ENCODE measurements at regions not wholly inside any gene's neighbourhood (a gene's known extent, or its start where the extent isn't known, plus 50 kb on each side); places are given as distances from the start of the nearest gene placed in this dataset.

DNA sequence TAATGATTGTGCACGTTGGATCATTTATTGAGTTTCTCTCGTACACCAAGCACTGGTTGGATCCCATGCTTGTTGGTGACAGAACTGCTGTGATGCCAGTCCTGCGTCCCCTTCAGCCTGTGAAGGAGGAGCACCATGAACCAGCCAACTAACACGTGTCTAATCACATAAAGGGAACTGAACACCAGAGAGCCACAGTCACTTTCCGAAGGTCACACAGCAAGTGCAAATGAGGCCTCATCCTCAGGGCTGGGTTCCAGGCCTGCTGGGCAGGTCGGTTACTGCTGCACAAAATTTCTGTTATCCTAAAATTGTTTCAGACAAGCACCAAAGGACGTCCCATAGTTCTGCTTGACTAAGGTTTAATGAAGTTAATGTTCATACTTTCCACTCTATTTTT lies 332.0 kb upstream of the ZNF32 start:
- no peaks in the 10 kb centered on the region for H3K9me3 ChIP-seq
- no peaks in the 10 kb centered on the region for H3K36me3 ChIP-seq
- intact Hi-C loops (cut with DNase I): no loop called here
- no peaks in the 10 kb centered on the region for H3K4me1 ChIP-seq (replicated peaks)
- H3K4me3 ChIP-seq: no peak overlapping the region
- 89% methylated on average over 7 of the region's 7 CpGs for WGBS
- TF ChIP-seq, protein P1, sequence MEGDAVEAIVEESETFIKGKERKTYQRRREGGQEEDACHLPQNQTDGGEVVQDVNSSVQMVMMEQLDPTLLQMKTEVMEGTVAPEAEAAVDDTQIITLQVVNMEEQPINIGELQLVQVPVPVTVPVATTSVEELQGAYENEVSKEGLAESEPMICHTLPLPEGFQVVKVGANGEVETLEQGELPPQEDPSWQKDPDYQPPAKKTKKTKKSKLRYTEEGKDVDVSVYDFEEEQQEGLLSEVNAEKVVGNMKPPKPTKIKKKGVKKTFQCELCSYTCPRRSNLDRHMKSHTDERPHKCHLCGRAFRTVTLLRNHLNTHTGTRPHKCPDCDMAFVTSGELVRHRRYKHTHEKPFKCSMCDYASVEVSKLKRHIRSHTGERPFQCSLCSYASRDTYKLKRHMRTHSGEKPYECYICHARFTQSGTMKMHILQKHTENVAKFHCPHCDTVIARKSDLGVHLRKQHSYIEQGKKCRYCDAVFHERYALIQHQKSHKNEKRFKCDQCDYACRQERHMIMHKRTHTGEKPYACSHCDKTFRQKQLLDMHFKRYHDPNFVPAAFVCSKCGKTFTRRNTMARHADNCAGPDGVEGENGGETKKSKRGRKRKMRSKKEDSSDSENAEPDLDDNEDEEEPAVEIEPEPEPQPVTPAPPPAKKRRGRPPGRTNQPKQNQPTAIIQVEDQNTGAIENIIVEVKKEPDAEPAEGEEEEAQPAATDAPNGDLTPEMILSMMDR (IDR thresholded peaks at IDR 0.05): no peak
- TF ChIP-seq POLR2AphosphoS5 (IDR thresholded peaks at IDR 0.05) (no peak), POLR2A (IDR thresholded peaks at IDR 0.05) (no peak)
- H3K27ac ChIP-seq: no peak overlapping the region
- DNase-seq (ENCODE audit: low spot score): no peak
- H3K27me3 ChIP-seq (replicated peaks; ENCODE audit: insufficient read depth): no peaks in the 10 kb centered on the region

DNA sequence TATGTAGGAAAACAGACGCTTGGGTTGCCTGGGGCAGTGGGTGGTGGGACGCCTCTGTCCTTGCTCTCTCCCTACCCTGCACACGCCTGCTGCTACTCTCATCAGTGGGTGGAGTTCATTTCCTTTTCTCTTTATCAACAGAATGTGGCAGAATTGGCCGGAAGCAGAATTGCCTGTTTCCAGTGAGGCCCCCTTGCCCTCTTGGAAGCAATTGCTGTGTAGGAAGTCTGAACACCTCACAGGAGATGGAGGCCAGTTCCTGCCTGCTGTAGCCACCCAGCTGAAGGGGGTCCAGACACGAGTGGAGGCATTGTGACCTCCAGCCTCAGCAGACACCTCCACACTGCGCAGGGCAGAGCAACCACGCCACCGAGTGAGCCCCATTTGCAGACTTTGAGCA lies 331.6 kb upstream of the ZNF32 start:
- Histone ChIP-seq H3K9me3 (no peaks in the 10 kb centered on the region), H3K27ac (no peak overlapping the region), H3K4me1 (replicated peaks) (no peaks in the 10 kb centered on the region), H3K4me3 (no peak overlapping the region), H3K36me3 (no peaks in the 10 kb centered on the region), H3K27me3 (replicated peaks; ENCODE audit: insufficient read depth) (no peaks in the 10 kb centered on the region)
- TF ChIP-seq, protein P1 (IDR thresholded peaks at IDR 0.05): no peak
- no peak for TF ChIP-seq POLR2AphosphoS5 (IDR thresholded peaks at IDR 0.05)
- intact Hi-C loops (cut with DNase I): no loop called here
- DNase-seq (ENCODE audit: low spot score): no peak
- WGBS: 72% methylated on average over 8 of the region's 8 CpGs

DNA sequence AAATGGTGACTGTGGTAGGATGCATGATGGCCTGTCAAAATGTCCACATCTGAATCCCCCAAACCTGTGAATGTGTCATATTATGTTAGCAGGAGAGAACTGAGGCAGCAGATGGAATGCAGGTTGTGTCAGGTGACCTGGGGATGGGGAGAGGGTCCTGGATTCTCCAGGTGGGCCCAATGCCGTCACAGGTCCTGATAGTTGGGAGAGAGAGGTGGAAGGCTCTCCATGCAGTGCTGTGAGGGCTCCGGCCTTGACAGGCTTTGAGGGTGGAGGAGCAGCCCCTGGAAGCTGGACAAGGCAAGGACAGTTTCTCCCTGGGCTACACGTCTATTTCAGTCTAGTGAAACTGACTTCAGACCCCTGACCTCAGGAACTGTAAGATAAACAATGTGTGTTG lies 330.9 kb upstream of the ZNF32 start:
- H3K9me3 ChIP-seq: no peaks in the 10 kb centered on the region
- H3K27me3 ChIP-seq (replicated peaks; ENCODE audit: insufficient read depth): no peaks in the 10 kb centered on the region
- no peak for TF ChIP-seq POLR2AphosphoS5 (IDR thresholded peaks at IDR 0.05)
- no peak for TF ChIP-seq POLR2A (IDR thresholded peaks at IDR 0.05)
- TF ChIP-seq, protein P1 (IDR thresholded peaks at IDR 0.05): no peak
- no peaks in the 10 kb centered on the region for H3K4me1 ChIP-seq (replicated peaks)
- 79% methylated on average over 3 of the region's 3 CpGs for WGBS
- DNase-seq (ENCODE audit: low spot score): no peak
- no peaks in the 10 kb centered on the region for H3K36me3 ChIP-seq
- no peak overlapping the region for H3K27ac ChIP-seq
- no peak overlapping the region for H3K4me3 ChIP-seq
- intact Hi-C loops (cut with DNase I): no loop called here

DNA sequence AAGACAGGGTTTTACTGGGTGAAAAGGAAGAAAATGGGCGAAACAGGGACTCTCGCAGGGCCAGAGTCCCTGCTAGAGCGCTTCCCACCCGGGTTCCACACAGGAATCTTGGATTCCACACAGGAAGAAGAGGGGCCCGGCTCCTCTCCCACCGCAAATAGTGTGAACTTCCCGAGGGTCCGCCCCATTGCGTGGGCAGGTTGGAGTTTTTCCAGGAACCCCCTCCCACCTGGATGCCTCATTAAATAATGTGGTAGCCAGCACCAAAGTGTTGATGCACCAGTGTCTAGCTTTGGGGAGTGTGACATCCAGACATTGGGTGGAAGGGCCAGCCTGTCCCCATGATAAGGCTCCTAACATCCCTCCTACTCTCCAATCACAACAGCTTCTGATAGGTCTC lies 330.3 kb upstream of the ZNF32 start:
- Histone ChIP-seq H3K36me3 (no peaks in the 10 kb centered on the region), H3K27ac (no peak overlapping the region), H3K9me3 (no peaks in the 10 kb centered on the region), H3K4me3 (no peak overlapping the region), H3K27me3 (replicated peaks; ENCODE audit: insufficient read depth) (no peaks in the 10 kb centered on the region), H3K4me1 (replicated peaks) (no peaks in the 10 kb centered on the region)
- 88% methylated on average over 9 of the region's 9 CpGs for WGBS
- no peak for DNase-seq (ENCODE audit: low spot score)
- intact Hi-C loops (cut with DNase I): no loop called here
- TF ChIP-seq POLR2AphosphoS5 (IDR thresholded peaks at IDR 0.05): no peak
- no peak for TF ChIP-seq POLR2A (IDR thresholded peaks at IDR 0.05)
- TF ChIP-seq, protein P1 (IDR thresholded peaks at IDR 0.05): no peak

DNA sequence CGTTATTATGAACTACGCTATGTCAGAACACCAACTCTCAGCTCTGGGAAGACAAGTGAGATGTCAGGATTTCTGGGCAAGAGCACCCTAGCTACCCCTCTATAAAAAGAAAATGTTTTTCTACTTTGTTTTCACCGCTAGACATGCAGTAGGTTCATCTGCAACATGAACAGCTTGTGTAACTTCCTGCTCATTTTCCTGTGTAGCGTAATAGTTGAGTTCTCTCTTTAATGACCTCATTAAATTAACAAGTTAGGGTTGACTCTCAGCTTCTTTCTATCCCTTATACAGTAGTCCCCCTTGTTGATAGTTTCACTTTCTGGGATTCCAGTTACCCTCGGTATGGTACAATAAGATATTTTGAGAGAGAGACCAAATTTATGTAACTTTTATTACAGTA lies 329.4 kb upstream of the ZNF32 start:
- no peak for TF ChIP-seq POLR2AphosphoS5 (IDR thresholded peaks at IDR 0.05)
- TF ChIP-seq POLR2A (IDR thresholded peaks at IDR 0.05): no peak
- TF ChIP-seq, protein P1 (IDR thresholded peaks at IDR 0.05): no peak
- Histone ChIP-seq H3K9me3 (no peaks in the 10 kb centered on the region), H3K36me3 (no peaks in the 10 kb centered on the region), H3K4me1 (replicated peaks) (no peaks in the 10 kb centered on the region), H3K4me3 (no peak overlapping the region), H3K27ac (no peak overlapping the region), H3K27me3 (replicated peaks; ENCODE audit: insufficient read depth) (no peaks in the 10 kb centered on the region)
- intact Hi-C loops (cut with DNase I): no loop called here
- DNase-seq (ENCODE audit: low spot score): no peak
- WGBS: 76% methylated on average over 5 of the region's 5 CpGs
